NK-92 treated with Interleukin-12 subunit alpha and Interleukin-12 subunit beta, amount 100 ng/mL, for 24 hours (cell line): ENCODE measurements at regions not wholly inside any gene's neighbourhood (a gene's known extent, or its start where the extent isn't known, plus 50 kb on each side); places are given as distances from the start of the nearest gene placed in this dataset.
"Not testable (repeated sequence)": the region's sequence is repeated elsewhere in the genome, so short reads cannot be mapped to it uniquely, and the experiment has no call there.

ENCODE experiments used
- DNase-seq: peaks from one replicate; lab custom pipeline; 2025; lab: John Stamatoyannopoulos, UW

GRCh38 chr10:7108141-7108540 lies 302.7 kb downstream of the SFMBT2 start:
- no peak for DNase-seq

DNA sequence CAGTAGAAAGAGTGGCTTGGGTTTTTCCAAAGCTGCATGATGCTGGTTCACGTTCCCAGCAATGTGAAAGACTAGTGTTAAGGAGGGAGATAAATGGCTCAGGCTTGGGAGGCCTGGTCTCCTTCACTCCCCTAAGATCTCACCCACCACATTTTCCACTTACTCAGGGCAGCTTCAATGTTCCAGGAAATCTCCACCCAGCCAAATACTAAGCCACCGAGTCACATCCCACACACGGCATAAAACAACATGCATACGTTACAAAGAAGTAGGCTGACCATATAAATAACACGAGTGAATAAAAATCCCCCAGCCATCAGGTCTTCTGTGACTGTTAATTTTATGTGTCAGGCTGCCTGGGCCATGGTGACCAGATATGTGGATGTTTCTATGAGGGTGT lies 303.5 kb downstream of the SFMBT2 start:
- no peak for DNase-seq

GRCh38 chr10:7104379-7104778 lies 306.5 kb downstream of the SFMBT2 start:
- DNase-seq: not testable (repeated sequence)

DNA sequence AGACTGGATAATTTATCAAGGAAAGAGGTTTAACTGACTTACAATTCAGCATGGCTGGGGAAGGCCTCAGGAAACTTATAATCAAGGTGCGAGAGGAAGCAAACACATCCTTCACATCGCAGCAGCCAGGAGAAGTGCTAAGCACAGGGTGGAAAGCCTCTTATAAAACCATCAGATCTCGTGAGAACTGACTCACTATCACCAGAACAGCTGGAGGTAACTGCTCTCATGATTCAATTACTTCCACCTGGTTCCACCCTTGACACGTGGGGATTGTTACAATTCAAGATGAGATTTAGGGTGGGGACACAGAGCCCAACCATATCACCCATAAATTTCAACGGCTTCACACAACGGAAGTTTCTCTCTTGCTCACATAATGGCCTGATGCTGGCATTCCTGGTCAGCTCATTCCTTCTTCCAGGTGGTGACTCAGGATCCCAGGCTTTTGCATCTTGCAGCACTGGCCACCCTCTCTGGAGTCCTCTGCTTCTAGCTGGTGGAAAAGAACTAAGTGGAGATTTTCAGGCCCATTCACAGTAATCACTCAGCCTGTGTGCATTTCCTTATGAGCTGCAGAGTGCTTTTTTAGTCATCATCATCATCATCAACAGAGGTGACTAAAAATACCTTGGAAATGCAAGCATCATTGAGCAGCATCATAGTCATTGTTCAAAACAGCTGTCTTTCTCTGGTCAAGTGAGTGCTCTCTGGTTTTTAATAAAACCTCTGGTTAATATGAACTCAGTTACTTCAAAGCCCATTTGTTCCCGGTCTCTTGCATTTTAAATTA lies 308.1 kb downstream of the SFMBT2 start:
- no peak for DNase-seq

DNA sequence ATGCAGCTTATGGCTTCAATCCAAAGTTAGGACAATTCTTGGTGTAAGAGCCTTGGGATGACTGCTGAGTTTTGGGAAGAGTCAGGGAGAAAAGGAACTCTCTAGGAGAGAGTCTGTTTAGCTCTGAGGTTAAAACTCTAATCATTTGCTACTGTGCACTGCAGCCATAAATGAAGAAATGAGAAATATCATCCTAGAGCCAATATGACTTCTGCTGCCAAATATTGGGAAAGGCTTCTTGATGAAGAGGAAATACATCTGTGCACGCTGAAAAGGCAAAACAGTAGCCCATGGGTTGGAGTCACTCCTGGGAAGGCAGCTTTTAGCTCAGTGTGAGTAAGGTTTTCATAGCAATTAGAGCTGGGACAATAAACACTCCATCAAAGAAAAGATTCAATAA lies 308.8 kb downstream of the SFMBT2 start:
- no peak for DNase-seq

DNA sequence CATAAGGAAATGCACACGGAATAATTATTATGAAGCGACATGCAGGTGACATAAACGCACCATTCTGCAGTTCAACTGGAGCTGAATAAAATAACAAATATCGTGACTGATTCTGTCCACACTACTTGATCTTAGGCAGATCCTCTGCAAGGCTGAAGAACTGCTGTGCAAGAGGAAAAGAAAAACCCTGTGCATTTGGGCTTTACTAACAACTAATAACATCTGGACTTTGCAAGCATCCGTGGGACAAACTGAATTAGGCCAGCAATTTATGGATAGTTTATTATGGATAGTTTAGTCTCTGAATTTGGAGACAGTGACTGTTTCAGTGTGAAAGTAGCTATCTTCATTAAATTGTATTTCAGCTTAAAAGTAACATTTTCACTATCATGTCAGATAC lies 309.4 kb downstream of the SFMBT2 start:
- no peak for DNase-seq

DNA sequence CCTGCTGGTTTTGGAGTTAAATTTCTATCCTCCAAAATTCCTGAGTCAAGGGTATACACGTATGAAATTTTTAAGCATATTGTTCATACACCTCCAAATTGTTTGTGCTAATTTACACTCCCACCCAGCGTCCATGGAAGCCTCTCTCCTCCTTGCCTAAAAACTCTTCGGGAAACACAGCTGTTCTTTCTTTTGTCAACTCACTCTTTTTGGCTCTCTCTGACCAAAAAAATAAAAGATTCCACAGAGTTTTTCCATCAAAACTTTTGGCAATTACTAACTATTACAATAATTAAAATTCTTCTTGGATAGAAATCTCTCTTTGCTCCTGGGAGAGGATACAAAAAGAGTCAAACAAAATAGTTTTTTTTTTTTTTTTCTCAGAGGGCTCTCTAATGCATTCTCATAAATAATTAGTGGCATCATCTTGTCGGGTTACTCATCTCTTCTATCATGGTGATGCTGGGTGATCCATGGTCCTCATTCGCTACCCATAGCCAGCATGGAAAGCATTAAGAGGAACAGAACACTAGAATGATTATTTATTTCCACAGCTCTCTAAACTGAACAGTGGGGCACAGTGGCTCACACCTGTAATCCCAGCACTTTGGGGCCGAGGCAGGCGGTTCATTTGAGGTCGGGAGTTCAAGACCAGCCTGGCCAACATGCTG lies 310.7 kb downstream of the SFMBT2 start:
- DNase-seq: no peak

- no peak for DNase-seq
Measured at GRCh38 chr10:7098160-7098762, 312.6 kb downstream of the SFMBT2 start.

DNA sequence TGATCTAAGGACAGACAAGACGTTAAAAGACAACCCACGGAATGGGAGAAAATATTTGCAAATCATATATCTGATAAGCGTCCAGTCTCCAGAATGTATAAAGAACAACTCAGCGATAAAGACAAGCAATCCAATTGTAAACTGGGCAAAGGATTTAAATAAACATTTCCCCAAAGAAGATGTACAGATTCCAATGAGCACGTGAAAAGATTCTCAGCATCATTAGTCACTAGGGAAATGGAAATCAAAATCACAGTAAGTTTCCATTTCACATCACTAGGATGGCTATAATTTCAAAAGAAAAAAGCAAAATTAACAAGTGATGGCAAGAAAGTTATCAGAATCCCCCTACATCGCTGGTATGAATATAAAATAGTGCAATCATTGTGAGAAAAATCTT lies 316.1 kb downstream of the SFMBT2 start:
- no peak for DNase-seq

DNA sequence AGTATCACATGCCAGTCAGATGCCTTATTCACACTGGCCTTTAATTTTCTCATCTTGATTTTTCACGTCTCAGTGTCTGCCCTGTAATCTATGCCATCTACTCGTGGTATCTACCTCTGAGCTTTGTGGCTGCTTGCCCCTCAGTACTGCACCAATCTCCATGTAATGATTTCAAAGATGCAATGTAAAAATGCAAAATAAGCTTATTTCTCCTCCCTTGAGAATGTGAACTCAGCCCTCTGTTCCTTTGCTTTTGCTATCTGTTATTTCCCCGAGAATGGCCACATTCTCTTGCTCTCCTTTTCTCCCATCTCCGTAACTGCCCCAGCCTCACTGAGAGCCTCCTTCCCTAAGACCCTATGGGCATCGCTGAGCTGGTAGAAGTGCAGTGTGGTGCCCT lies 317.5 kb downstream of the SFMBT2 start:
- no peak for DNase-seq

- no peak for DNase-seq
Measured at GRCh38 chr10:7092603-7093002, 318.2 kb downstream of the SFMBT2 start.

DNA sequence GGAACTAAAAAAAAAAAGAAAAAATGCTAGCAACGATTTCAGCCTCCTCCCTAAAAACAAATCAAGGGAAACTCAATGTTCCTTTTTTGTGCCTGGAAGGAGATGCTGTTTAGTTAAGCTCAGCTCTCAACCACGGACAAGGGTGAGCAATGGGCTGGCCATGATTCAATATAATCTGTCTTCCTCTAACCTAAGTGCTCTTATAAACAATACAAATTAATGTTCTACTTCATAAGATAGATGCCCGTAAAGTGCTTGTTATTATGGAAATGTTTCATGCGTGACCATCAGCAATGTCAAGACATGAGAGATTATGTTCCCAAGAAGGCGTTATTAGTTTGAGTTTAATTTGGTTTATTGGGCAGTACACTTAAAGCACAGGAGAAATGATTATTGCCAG lies 320.3 kb downstream of the SFMBT2 start:
- no peak for DNase-seq

DNA sequence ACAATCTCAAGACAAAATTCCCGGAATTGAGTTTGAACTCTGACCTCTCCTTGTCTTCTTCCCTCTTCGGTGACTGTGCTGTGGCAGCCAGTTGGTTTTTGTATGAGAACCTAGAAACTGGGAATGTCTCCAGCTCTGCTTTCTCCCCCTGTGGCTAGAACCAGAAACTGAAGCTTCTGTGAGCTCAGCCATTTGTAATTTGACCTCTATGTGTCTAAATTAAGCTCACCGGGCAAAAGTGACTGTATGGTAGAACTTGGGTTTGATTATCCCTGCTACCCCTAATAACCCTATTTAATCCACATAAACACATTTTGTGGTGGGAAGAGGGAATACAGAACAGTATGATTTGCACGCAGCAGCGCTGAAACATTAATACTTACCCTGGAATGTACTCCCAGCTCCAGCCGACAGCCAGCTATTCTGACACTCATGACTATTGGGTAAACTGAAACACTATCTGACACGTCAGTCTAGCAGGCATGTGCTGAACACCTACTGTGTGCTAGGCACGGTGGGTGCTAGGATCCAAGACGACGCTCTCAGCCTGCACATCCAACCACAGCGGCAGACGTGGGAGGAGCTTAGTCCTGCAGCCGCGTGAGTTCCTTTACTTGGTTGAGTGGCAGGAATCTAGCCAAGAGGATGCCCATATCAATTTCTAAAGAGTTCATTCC lies 324.8 kb downstream of the SFMBT2 start:
- no peak for DNase-seq

- DNase-seq: no peak
Measured at GRCh38 chr10:7085147-7085912, 325.5 kb downstream of the SFMBT2 start.

DNA sequence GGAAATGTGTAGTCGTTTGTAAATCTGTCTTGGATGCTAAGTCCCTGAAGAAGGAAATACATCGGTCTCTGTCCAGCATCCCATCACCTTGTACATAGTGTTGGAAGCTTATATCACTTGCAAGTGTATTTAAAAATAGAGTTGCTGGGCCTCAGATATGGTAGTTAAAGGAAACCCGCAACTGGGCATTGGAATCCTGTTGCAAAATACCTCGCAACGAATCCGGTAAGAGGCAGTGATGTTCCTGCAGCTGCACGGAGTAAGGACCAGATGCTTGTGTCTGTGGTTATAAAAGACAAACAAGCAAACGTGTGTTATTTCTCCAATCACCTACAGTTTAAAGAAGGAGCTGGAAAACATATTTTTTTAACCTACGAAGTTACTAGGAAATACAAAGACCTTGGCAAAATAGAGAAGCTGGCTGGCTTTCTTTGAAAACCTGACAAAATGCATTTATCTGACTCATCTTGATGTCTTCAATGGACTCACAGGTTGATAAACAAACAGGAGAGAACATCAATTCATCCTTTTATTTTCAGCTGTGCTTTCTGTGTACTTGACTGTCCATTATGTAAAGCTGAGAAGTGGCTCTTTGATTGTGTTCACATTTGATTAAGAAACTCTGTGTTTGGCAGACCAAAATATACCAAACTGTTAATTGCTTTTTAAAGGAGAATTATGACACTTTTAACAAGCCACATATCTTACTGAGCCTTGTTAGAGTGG lies 326.4 kb downstream of the SFMBT2 start:
- no peak for DNase-seq

DNA sequence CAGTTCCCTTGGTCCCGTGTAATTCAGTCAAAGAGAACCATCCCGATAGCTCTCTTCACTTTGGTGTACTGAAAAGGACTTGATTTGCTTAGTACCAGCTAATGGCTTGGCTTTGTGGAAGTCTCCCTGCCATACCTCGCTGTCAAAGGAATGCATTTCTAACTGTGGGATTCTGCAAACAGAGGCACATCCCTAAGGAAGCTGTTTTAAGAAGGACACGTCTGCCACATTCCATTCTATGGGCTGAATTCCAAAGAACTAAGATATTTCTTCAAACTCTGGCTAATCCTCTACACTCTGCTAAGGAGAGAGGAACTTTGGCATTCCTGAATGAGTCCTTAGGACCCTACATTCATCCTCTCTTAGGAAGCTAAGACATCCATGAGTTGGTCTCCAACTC lies 327.9 kb downstream of the SFMBT2 start:
- no peak for DNase-seq

DNA sequence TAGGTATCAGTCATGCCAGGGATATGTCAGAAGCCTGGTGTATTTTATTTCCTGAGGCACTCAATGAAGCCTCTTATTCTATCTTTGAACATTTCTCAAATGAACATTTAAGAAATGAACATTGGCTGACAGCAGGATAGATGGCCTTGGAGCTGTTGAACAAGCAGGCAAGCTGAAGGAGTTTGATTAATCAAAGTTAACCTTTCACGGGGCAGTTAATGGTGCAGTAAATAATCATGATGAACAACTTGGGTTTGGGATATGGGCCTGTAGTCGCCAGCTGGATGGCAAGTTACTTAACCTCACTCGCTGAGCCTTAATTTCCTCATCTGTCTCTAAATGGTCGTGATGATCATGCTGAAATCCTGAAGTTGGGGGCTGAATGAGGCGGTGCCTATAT lies 333.0 kb downstream of the SFMBT2 start:
- DNase-seq: no peak

- no peak for DNase-seq
Measured at GRCh38 chr10:7075851-7076250, 335.0 kb downstream of the SFMBT2 start.

DNA sequence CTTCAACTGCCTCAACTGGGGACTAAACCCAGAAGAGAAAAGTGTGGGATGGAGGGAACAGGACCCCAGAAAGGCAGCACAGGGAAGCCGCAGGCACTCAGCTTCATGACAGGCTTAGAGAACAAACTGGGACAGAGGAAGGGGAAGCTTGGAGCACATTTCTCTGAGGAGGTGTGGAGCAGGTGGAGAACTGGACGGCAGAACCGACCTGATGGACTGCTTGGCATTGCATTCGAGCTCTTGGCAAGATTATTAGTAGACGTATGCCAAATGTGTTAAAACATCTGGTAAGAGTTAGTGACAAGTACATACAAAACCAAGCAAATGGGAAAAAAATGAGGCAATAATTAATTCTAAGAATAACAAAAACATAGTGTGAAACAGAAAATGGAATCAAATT lies 335.7 kb downstream of the SFMBT2 start:
- DNase-seq: no peak

GRCh38 chr10:7071421-7071820 lies 339.4 kb downstream of the SFMBT2 start:
- no peak for DNase-seq

- DNase-seq: no peak
Measured at GRCh38 chr10:7070950-7071349, 339.9 kb downstream of the SFMBT2 start.
